ENCODE measurements at regions not wholly inside any gene's neighbourhood (a gene's known extent, or its start where the extent isn't known, plus 50 kb on each side); places are given as distances from the start of the nearest gene placed in this dataset.
"Not testable (repeated sequence)": the region's sequence is repeated elsewhere in the genome, so short reads cannot be mapped to it uniquely, and the experiment has no call there.

DNA sequence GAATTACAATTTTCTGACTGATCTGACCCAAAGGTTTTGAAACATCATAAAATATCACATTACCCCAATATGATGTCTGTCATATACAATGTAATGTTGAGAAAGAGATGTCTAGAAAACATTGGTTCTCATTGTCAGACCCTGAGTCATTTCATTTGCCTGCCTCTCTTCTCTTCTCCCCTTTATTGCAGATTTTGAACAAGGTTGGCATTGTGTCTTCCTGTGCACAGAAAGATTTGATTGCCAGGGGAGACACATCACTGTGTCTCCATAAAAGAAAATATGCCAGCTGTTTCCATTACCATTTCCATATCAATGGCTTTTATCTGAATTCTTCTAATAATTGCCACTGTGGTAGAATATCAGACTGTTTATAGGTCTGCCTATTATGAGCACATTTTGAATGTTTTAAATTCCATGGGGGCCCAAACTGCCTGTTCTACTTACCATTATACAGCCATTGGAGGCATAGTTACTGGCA, 65.6 kb downstream of the IFI44 start:
- DNase-seq (ENCODE audit: low spot score): no peak

DNA sequence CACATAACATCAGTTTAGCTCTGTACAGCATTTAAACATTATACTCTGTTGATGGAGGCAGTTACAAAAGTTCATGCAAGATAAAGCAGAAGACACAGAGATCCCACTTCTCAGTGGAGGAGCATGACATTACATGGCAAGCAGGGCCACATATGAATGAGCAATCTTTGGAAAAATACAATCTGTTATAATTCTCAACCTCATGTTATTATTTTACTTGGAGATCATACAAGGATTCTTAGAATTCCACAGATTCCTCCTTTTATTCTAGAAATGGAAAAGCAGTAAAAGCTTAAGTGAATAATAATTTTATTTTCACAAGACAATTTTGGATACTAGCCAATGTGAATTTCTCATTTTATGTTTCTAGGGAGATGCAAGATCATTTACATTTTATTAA, 66.6 kb downstream of the IFI44 start:
- DNase-seq (ENCODE audit: low spot score): no peak

DNA sequence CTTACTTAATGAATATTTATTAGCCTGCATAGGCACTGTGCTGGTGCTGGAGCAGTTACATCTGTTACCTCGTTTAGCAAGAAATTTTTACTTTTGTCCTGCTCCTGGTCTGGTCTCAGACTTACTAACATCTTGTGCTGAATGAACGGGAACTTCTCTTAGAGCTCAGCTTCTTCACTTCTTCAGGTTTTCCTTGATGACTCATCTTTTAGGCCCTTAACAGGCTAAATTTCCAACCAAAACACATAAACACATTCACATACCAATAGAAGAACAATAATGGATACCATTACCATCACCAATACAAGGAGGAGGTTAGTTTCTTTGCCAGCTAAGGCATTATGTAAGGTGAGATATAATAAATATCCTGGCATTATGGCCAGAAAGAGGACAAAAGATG, 68.9 kb downstream of the IFI44 start:
- no peak for DNase-seq (ENCODE audit: low spot score)

DNA sequence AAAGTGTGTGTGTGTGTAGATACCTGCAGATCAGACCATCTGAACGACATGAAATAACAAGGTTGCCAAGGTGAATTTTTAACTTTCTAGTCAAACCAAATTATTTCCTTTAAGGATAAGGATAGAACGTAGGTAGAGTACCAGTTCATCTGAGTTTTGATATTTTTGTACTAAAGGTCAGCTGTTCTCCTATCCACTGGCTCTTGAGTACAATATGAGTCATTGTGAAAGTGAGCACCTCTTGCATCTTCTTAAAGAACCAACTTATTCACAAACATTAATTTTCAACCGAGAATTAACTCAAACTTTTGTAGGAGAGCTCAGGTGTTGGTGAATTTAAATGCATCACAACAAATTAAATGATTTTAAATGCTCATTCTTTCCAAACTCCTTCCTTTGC, 71.5 kb downstream of the IFI44 start:
- DNase-seq (ENCODE audit: low spot score): no peak

DNA sequence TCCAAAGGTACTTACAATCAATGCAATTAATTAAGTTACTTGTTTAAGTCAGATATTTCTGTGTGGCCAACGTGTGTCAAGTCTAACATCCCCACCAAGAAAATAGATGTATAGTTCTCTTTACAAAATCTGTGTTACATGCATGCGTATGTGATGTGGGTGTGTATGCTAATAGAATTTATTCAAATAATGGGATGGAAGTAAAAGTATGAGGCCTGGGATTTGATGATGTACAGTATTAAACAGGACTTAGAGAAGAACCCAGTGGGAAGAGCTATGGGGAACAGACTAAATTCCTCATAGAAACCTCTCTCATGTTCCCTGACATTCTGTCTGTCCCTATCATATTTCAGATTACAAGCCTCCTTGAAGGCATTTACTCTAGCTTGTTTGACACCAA, 72.5 kb downstream of the IFI44 start:
- DNase-seq (ENCODE audit: low spot score): no peak

DNA sequence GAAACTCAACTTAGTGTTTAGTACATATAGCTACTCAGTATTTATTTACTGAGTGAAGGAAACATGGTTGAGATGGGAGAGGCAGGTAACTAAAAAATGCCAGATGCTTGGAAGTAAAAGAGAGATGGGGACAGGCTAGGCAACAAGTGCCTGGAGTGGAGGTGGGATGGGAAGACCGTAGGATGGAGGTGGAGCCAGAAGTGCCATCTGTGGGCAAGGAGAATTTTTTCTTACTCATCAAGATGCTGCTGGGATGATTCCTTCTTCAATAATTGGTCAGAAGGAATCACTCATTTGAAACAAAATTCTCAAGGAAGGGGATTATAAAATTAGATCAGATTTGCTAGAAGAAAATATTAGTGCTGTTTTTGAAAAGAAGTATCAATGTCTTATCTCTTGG, 72.9 kb downstream of the IFI44 start:
- no peak for DNase-seq (ENCODE audit: low spot score)

DNA sequence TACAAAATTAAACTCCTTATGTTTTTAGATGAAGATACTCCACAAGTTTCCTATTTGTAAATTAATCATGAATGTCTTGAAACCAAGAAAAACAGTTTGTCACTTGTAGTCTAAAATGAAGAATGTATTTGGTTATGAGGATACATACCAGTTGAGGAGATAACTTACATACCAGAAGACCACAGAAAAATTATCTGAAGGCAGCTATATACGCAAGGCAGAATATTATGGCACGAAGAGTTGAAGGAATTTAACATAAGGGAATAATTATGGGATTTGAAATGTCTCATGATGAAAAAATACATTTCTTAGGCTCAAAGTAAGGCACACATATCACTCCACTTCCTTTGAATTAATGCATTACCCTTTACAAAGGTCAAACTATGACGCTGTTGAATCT, 73.3 kb downstream of the IFI44 start:
- no peak for DNase-seq (ENCODE audit: low spot score)

DNA sequence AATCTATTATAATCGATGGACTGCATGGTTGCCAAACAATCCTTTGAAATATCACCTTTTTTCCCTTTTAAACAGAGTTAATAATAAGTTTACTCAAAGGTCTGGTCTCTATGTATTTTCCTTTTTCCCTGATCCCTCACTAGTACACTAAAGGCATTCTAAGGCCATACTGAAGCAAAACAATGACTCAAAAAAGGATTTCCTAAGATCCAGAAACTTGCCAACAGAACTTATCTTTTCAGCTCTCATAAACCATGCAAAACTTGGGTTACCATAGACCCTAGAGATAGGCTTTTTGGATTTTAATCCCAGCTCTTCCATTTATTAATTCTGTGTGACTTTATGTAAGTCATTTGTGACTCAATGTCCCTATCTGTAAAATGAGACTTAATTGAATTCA, 77.1 kb downstream of the IFI44 start:
- no peak for DNase-seq (ENCODE audit: low spot score)

DNA sequence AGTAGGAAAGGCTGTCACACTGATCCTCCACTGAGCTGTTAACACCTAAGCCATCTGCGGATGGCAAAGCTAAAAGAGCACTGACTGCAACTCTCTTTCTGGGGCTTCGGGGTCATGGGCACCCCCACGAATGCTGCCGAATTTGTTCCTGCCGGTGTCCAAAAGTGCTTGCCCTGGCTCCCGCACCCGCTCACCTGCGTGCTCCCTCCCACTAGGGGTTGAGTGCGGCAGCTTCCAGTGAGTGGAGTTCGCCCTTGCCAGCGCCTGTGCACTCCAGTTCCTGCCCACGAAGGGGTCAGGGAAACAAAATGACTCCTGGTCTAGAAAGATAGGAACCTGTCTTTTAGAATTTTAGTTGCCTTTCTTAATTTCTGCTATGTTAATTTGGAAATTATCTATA, 78.7 kb downstream of the IFI44 start:
- no peak for DNase-seq (ENCODE audit: low spot score)

DNA sequence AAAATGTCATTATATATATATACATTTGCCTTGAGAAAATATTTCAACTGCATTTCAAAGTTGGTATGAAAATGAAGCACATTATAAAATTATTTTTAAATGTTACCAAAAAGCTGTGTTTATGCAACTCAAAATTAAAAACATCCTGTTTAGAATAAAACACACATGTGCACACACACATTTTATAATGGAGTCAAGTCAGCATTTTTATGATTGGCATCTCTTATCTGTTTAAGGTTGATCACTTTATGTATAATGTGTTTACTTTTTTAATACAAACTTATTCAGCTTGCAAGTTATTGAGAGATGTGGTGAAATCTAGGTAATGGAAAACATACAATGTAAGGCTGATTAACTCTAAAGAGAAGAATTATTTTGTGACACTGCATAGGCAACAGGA, 80.4 kb downstream of the IFI44 start:
- DNase-seq (ENCODE audit: low spot score): no peak

DNA sequence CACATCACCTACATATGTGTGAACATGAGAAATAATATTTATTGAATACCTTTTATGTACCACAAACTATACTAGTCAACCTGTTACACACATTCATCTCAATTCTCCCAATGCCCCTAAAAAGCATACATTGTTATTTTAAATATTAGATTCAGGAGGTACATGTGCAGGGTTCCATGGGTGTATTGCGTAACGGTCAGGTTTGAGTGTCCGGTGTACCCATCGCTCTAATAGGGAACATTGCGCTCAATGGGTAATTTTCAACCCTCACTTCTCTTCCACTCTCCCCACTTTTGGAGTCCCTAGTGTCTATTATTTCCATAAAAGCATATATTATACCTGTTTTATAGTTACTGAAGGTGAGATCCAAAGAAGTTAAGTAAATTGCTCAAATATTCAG, 82.0 kb downstream of the IFI44 start:
- DNase-seq (ENCODE audit: low spot score): no peak

DNA sequence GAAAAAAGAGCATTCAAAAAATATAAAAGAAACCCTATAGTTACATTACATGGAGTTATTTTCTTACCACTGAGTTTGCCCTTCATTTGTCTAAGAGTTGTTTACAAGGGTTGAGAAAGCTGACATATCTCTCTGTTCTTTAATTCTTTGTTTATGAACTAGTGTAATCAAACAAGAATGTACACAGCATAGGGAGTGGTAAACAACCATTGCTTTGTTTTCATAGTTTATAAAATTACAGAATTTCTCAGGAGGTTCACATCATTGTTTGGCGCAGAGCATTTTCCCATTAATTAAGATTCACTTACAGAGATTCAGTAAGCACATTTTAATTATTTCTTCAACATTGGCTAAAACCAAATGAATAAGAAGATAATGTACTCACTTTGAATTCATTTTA, 87.6 kb downstream of the IFI44 start:
- no peak for DNase-seq (ENCODE audit: low spot score)

DNA sequence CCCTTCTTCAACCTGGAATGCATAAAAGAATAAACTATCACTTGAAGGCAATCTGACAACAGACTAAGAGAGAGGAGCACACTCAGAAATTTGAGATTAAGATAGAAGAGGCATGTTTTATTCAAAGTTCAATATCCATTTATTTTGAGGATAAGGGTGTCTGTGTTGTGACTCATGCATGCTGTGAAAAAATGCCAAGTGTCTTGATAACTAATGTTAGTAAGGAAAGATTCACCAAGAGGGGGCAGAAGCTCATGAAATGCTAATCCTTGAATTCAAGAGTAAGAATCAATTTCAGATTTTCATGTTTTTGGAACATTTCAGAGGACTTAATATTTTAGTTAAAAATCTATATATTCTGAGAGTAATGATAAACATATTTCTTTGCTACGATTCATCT, 94.0 kb downstream of the IFI44 start:
- no peak for DNase-seq (ENCODE audit: low spot score)

DNA sequence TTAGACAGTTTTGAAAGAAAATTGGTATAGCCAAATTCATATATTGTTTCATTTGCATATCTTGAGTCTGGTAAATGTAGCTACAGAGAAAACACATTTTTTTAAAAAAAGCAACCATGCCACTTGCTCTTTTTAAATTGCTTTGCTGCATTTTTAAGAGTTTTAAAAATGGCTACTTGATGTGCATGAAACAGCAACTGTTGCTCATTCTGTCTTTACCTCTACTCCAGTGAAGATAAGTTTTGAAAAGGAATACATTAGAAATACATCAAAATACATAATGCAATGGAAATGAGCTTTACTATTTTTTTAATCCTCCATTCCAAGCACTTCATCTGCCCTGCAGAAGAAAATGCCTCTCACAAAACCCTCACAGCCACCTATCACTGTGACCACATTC, 95.5 kb downstream of the IFI44 start:
- no peak for DNase-seq (ENCODE audit: low spot score)

DNA sequence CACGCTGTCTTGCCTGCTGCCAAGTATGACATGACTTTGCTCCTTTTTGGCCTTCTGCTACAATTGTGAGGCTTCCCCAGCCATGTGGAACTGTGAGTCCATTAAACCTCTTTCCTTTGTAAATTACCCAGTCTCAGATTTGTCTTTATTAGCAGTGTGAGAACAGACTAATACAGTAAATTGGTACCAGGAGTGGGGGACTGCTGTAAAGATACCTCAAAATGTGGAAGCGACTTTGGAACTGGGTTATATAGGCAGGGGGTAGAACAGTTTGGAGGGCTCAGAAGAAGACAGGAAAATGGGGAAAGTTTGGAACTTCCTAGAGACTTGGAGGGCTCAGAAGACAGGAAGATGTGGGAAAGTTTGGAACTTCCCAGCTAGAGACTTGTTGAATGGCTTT, 104.0 kb downstream of the IFI44 start:
- not testable (repeated sequence) for DNase-seq (ENCODE audit: low spot score)

DNA sequence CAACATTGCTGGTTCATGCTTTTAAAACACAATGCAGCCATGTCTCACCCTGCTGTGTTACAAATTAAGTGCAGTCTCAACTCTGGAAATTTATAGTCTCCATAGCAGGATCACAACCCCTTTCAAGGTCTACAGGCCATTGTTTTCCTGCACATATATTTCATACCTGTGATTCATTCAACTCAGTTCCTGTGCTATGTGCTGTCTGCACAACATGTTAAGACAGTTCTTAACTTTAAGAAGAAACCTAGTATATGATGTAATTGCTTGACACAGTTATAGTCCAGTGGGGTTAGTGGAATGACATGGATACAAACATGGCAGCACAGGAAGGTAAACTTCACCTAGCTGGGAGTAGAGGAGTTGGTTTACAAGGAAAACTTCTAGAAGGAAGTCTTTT, 106.4 kb downstream of the IFI44 start:
- no peak for DNase-seq (ENCODE audit: low spot score)

DNA sequence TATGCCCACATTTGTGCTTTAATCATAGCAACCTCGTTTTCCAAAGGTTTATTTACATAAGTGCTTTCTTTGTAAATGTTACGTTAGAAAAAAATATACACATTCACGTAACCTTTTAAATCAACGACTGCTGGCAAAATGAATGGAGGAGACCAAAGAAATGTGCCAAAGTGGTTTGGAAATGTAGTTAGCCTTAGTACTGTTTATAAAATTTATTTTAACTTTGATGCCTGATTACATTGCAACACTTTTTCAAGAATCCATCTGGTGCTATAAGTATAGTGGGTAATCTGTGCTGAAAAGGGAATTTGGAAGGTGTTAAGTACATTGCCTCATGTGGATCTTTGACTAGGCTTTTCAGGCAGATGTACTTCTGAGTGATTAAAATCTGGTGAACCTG, 108.9 kb downstream of the IFI44 start:
- DNase-seq (ENCODE audit: low spot score): no peak

DNA sequence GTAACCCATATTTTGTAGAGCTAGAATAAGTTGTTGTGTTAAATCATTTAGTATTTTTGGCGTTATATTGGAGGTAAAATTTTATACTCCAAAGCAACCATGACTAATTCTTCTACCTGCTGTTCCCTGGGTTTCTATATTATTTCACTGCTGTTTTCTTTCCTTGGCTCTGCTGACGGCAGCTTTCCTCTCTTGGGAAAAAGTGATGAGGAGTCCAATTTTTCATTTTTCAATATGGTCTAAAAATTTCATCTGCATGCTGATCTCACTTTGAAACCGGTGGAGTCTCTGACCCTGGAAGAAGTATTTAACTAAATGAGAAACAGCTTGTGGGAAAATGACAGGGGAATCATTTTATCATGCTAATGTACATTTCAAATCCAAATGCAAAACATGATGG, 110.2 kb downstream of the IFI44 start:
- no peak for DNase-seq (ENCODE audit: low spot score)

DNA sequence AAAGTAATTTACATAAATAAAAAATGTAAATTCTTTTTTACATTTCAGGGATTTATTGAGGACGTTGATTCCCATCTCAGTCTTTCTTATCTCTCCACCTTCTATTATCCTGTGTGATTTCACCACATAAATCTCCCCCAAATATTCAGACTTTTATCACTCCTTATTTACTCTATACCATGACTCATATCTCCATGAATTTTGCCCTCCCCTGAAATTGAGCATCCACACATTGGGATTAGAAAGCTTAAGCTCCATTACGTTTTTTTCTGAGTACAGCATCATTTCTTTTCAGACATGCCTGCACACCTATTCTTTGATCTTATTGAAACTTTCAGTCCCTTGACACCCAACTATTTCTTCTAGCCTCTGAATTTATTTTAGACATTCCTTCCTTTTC, 111.2 kb downstream of the IFI44 start:
- DNase-seq (ENCODE audit: low spot score): no peak

DNA sequence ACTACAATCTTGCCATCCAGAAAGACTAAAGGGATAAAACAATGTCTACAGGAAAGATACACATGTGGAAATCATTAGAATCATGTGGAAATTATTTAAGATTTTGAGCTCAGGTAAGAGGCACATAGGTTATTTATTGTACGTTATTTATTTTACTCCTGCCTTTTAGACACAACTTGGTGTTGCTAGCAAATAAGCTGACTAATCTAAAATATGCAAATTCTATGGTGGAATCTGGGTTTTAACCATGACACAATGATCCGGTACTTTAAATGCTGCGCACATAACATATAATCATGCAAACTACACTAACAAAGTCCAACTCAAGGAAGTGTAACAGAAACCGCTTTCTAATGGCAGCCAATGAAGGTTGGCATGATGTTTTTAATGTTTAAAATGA, 112.5 kb downstream of the IFI44 start:
- no peak for DNase-seq (ENCODE audit: low spot score)

DNA sequence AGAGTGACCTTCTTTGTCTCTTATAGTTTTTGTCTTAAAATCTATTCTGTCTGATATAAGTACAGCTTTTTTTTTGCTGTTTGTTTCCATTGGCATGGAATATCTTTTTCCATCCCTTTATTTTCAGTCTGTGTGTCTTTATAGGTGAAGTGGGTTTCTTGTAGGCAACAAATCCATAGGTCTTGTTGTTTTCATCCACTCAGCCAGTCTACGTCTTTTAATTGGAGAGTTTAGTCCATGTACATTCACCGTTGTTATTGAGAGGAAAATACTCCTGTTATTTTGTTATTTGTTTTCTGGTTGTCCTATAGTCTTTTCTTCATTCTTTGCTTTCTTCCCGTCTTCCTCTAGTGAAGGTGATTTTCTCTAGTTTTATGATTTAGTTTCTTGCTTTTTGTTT, 115.9 kb downstream of the IFI44 start:
- no peak for DNase-seq (ENCODE audit: low spot score)

DNA sequence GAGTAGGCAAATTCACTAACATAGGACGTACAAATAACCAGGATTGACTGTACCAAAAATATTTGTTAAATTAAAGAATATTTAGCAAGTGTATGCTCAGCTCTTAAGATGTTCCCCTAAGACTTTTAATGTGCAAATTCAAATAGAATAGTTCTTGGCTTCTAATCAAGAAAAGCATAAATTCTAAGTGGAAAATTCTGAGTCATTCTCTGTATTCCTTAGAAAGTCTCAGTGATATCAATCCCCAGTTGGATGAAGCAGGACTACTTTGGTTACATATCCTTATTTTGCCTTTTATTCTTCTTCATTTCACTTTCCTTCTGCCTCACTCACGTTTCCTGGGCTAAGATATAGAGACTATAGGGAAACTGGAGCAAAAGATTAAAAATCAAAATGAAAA, 130.2 kb downstream of the IFI44 start:
- no peak for DNase-seq (ENCODE audit: low spot score)

DNA sequence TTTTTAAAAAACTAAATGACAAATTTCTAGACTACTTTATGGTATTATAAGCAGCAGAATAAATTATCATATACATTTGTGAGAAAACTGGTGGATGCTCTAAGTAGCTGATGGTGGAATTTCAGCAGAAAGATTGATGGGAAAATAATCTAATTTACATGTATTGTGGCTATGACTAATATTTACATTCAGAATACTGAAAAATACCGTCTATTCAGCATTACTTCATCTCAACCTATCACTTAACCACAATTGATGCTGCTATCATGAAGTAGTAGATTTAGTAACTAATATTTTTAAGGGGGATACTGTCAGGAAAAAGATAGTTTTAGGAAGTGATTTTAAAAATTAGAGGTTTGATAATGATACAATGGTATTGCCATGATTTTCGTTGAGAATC, 137.9 kb downstream of the IFI44 start:
- DNase-seq (ENCODE audit: low spot score): no peak

DNA sequence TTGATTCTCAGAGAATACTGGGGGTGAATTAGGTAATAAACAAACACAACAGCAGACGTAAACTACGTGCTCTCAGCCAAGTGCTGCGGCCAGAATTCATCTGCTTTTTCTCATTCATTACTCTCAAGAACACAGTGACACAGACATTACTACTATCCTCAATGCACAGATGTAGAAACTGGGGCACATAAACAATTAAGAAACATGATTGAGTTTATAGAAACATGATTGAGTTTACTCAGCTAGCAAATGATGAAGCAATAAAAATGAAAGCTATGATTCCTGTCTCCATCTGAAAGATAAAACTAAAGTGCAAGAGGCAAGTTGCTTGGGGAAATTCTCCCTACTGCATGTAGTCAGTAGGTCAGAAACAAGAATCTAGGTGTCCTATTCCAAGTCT, 140.5 kb downstream of the IFI44 start:
- no peak for DNase-seq (ENCODE audit: low spot score)

DNA sequence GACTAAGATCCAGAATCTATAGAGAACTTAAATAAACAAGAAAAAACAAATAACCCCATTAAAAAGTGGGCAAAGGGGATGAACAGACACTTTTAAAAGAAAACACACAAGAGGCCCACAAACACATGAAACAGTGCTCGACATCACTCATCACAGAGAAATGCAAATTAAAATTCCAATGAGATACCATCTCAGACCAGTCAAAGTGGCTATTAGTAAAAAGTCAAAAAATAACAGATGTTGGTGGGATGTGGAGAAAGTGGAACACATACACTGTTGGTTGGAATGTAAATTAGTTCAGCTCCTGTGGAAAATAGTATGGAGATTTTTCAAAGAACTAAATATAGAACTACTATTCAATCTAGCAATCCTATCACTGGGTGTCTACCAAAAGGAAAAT, 143.1 kb downstream of the IFI44 start:
- no peak for DNase-seq (ENCODE audit: low spot score)

Measured in cerebellar cortex (tissue), 1 donor.